H9 (cell line): ENCODE measurements at regions not wholly inside any gene's neighbourhood (a gene's known extent, or its start where the extent isn't known, plus 50 kb on each side); places are given as distances from the start of the nearest gene placed in this dataset.

Experiments
- DNase-seq: peaks from one replicate; pipeline ENCODE4 v3.0.0-alpha.2; 2017
- H2AFZ ChIP-seq: one replicate; pipeline ENCODE4 v1.6.1; 2013; ENCODE audit warnings: mild to moderate bottlenecking, low read length, control low read depth, moderate library complexity
- H2AK5ac ChIP-seq: 2 replicates; pipeline ENCODE4 v1.6.1; 2013; ENCODE audit warnings: low read length, control low read depth, mixed read lengths; ENCODE audit not compliant: insufficient read length
- H2BK120ac ChIP-seq: one replicate; pipeline ENCODE4 v1.6.1; 2013; ENCODE audit warnings: low read depth, mild to moderate bottlenecking, low read length, control low read depth, inconsistent platforms; ENCODE audit not compliant: poor library complexity, severe bottlenecking
- H2BK12ac ChIP-seq: 2 replicates; pipeline ENCODE4 v1.6.1; 2013; ENCODE audit warnings: low read length, control low read depth, mixed read lengths, low read depth; ENCODE audit not compliant: insufficient read length
- H2BK15ac ChIP-seq: 2 replicates; pipeline ENCODE4 v1.6.1; 2013; ENCODE audit warnings: low read depth, low read length, control low read depth
- H2BK20ac ChIP-seq: one replicate; pipeline ENCODE4 v1.6.1; 2013; ENCODE audit warnings: low read depth, mild to moderate bottlenecking, low read length, control low read depth, inconsistent platforms; ENCODE audit not compliant: poor library complexity, severe bottlenecking
- H2BK5ac ChIP-seq: 2 replicates; pipeline ENCODE4 v1.6.1; 2013; ENCODE audit warnings: low read length, control low read depth, mixed read lengths; ENCODE audit not compliant: insufficient read length
- H3K14ac ChIP-seq: 2 replicates; pipeline ENCODE4 v1.6.1; 2013; ENCODE audit warnings: low read length, control low read depth; ENCODE audit not compliant: insufficient read depth
- H3K18ac ChIP-seq: 2 replicates; pipeline ENCODE4 v1.6.1; 2013; ENCODE audit warnings: low read depth, mild to moderate bottlenecking, mixed read lengths, low read length, control low read depth; ENCODE audit not compliant: insufficient read length
- H3K23ac ChIP-seq: 2 replicates; pipeline ENCODE4 v1.6.1; 2013; ENCODE audit warnings: low read length, control low read depth, mixed read lengths, low read depth; ENCODE audit not compliant: insufficient read length
- H3K23me2 ChIP-seq: 2 replicates; pipeline ENCODE4 v1.6.1; 2013; ENCODE audit warnings: low read depth, mild to moderate bottlenecking, mixed read lengths, low read length, control low read depth; ENCODE audit not compliant: insufficient read length, poor library complexity, severe bottlenecking
- H3K27ac ChIP-seq: 2 replicates; pipeline ENCODE4 v1.5.1; 2013; ENCODE audit warnings: low read length, control low read depth, mixed read lengths, low read depth; ENCODE audit not compliant: insufficient read length
- H3K27me3 ChIP-seq: 2 replicates; pipeline ENCODE4 v1.6.1; 2013; ENCODE audit warnings: low read length, control low read depth, inconsistent platforms; ENCODE audit not compliant: insufficient read depth
- H3K4ac ChIP-seq: 2 replicates; pipeline ENCODE4 v1.6.1; 2013; ENCODE audit warnings: low read depth, mild to moderate bottlenecking, control low read depth, inconsistent platforms, low read length, moderate library complexity
- H3K4me1 ChIP-seq: 2 replicates; pipeline ENCODE4 v1.6.1; 2013; ENCODE audit warnings: low read length, control low read depth, inconsistent platforms; ENCODE audit not compliant: insufficient read depth
- H3K4me2 ChIP-seq: 2 replicates; pipeline ENCODE4 v1.6.1; 2013; ENCODE audit warnings: low read length, control low read depth, mixed read lengths; ENCODE audit not compliant: insufficient read length, insufficient read depth
- H3K56ac ChIP-seq: 2 replicates; pipeline ENCODE4 v1.6.1; 2013; ENCODE audit warnings: low read depth, mild to moderate bottlenecking, mixed read lengths, low read length, control low read depth; ENCODE audit not compliant: insufficient read length
- H3K79me1 ChIP-seq: 2 replicates; pipeline ENCODE4 v1.6.1; 2013; ENCODE audit warnings: low read depth, mild to moderate bottlenecking, moderate library complexity, low read length, control low read depth, inconsistent platforms; ENCODE audit not compliant: insufficient read depth, poor library complexity, severe bottlenecking
- H3K79me2 ChIP-seq: 2 replicates; pipeline ENCODE4 v1.6.1; 2013; ENCODE audit warnings: low read length, control low read depth, inconsistent platforms; ENCODE audit not compliant: insufficient read depth
- H3K9ac ChIP-seq: 2 replicates; pipeline ENCODE4 v1.6.1; 2013; ENCODE audit warnings: low read length, control low read depth, mixed read lengths; ENCODE audit not compliant: insufficient read length; ENCODE audit errors: extremely low read depth
- H3K9me3 ChIP-seq: one replicate; pipeline ENCODE4 v1.6.1; 2013; ENCODE audit warnings: low read depth, low read length, inconsistent platforms; ENCODE audit not compliant: control insufficient read depth
- H3T11ph ChIP-seq: one replicate; pipeline ENCODE4 v1.6.1; 2013; ENCODE audit warnings: mild to moderate bottlenecking, low read length, control low read depth, inconsistent platforms
- H4K20me1 ChIP-seq: one replicate; pipeline ENCODE4 v1.6.1; 2013; ENCODE audit not compliant: control insufficient read depth, insufficient read length, insufficient read depth
- H4K5ac ChIP-seq: 2 replicates; pipeline ENCODE4 v1.6.1; 2013; ENCODE audit warnings: low read depth, mild to moderate bottlenecking, mixed read lengths, low read length, control low read depth; ENCODE audit not compliant: insufficient read length
- H4K8ac ChIP-seq: replicated peaks from 2 replicates; pipeline ENCODE4 v1.6.1; 2013; ENCODE audit warnings: low read length, control low read depth, mixed read lengths, low read depth; ENCODE audit not compliant: insufficient read length
- H4K91ac ChIP-seq: 2 replicates; pipeline ENCODE4 v1.6.1; 2013; ENCODE audit warnings: low read depth, mild to moderate bottlenecking, moderate library complexity, mixed read lengths, low read length, control low read depth; ENCODE audit not compliant: insufficient read length
- H3K27ac Mint-ChIP-seq, 3 experiments: 2 replicates in 2 of 3; 3 replicates in 1 of 3; pipeline ENCODE4 v1.8.0; 2020 to 2021; ENCODE audit warnings: mixed read lengths in 3 of 3, mild to moderate bottlenecking in 1 of 3, moderate library complexity in 1 of 3
- H3K27me3 Mint-ChIP-seq: 2 replicates; pipeline ENCODE4 v1.8.0; 2021; ENCODE audit warnings: low read depth, mild to moderate bottlenecking, moderate library complexity, mixed read lengths
- H3K36me3 Mint-ChIP-seq, 3 experiments: 2 replicates in 2 of 3; 3 replicates in 1 of 3; pipeline ENCODE4 v1.8.0; 2020 to 2021; ENCODE audit warnings: low read depth in 3 of 3, mixed read lengths in 3 of 3; ENCODE audit not compliant: insufficient read depth in 1 of 3
- H3K4me1 Mint-ChIP-seq, 2 experiments: 2 replicates each; pipeline ENCODE4 v1.8.0; 2020; ENCODE audit warnings: mixed read lengths in 2 of 2
- H3K4me3 Mint-ChIP-seq, 2 experiments: 2 replicates in 1 of 2; 3 replicates in 1 of 2; pipeline ENCODE4 v1.8.0; 2020 to 2021; ENCODE audit warnings: mild to moderate bottlenecking in 2 of 2, mixed read lengths in 2 of 2, moderate library complexity in 1 of 2
- H3K9me3 Mint-ChIP-seq, 2 experiments: 2 replicates in 1 of 2; 3 replicates in 1 of 2; pipeline ENCODE4 v1.8.0; 2020; ENCODE audit warnings: mild to moderate bottlenecking in 2 of 2, mixed read lengths in 2 of 2, moderate library complexity in 1 of 2
- WGBS: extraction: QIAGEN DNeasy Blood & Tissue Kit; methylation state at CpG from one replicate; pipeline ENCODE4 v1.1.7; 2013; ENCODE audit warnings: missing lambda C conversion rate, low lambda C conversion rate, mixed read lengths; ENCODE audit not compliant: insufficient read length; ENCODE audit errors: extremely low coverage; 5-methylcytosine and 5-hydroxymethylcytosine counted together
- TF ChIP-seq, protein P1 (sequence below): fragments of 200-600 bp; sonication (generic); conservative IDR thresholded peaks from 3 replicates; pipeline ENCODE4 v1.8.0; 2021; ENCODE audit warnings: antibody characterized with exemption, mild to moderate bottlenecking

- Histone ChIP-seq H2AFZ (no peak overlapping the region), H3K27me3 (no peaks in the 10 kb centered on the region), H3T11ph (no peak overlapping the region), H2BK5ac (no peak overlapping the region), H3K79me2 (no peaks in the 10 kb centered on the region), H3K79me1 (no peaks in the 10 kb centered on the region), H3K18ac (no peak overlapping the region), H4K20me1 (no peaks in the 10 kb centered on the region), H2BK120ac (no peak overlapping the region), H4K8ac (no peak overlapping the region), H3K4me2 (no peak overlapping the region), H3K4me1 (no peaks in the 10 kb centered on the region), H3K23ac (no peak overlapping the region), H4K5ac (no peak overlapping the region), H3K23me2 (no peaks in the 10 kb centered on the region), H3K4ac (no peak overlapping the region), H4K91ac (no peak overlapping the region), H3K56ac (no peak overlapping the region), H3K9me3 (no peaks in the 10 kb centered on the region), H2BK20ac (no peak overlapping the region), H3K9ac (no peak overlapping the region), H3K27ac (no peak overlapping the region), H2BK15ac (no peak overlapping the region), H2BK12ac (no peak overlapping the region), H2AK5ac (no peak overlapping the region), H3K14ac (no peak overlapping the region)
- Mint-ChIP-seq H3K36me3 (peaks cover 0 to 17% (median 8%) of the 10 kb centered on the region in 3 experiments; a peak in 3 of 7 replicates), H3K27ac (no peak overlapping the region), H3K4me1 (peaks cover 21 to 24% of the 10 kb centered on the region in 2 experiments), H3K27me3 (peaks cover 6% of the 10 kb centered on the region; the same call in 1 of the 2 replicates), H3K9me3 (peaks cover 4 to 13% of the 10 kb centered on the region in 2 experiments), H3K4me3 (no peak overlapping the region)
- no CpG with 5 or more reads among the region's 2 CpGs for WGBS
- TF ChIP-seq, protein P1, sequence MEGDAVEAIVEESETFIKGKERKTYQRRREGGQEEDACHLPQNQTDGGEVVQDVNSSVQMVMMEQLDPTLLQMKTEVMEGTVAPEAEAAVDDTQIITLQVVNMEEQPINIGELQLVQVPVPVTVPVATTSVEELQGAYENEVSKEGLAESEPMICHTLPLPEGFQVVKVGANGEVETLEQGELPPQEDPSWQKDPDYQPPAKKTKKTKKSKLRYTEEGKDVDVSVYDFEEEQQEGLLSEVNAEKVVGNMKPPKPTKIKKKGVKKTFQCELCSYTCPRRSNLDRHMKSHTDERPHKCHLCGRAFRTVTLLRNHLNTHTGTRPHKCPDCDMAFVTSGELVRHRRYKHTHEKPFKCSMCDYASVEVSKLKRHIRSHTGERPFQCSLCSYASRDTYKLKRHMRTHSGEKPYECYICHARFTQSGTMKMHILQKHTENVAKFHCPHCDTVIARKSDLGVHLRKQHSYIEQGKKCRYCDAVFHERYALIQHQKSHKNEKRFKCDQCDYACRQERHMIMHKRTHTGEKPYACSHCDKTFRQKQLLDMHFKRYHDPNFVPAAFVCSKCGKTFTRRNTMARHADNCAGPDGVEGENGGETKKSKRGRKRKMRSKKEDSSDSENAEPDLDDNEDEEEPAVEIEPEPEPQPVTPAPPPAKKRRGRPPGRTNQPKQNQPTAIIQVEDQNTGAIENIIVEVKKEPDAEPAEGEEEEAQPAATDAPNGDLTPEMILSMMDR, result no peak
- DNase-seq, result no peak
Measured at GRCh38 chr3:4163011-4163410, 140.2 kb upstream of the SETMAR start.
